HL-60 (cell line): ENCODE measurements at regions not wholly inside any gene's neighbourhood (a gene's known extent, or its start where the extent isn't known, plus 50 kb on each side); places are given as distances from the start of the nearest gene placed in this dataset.
A peak's percentile ranks its signal among the peaks of the same experiment; 100 is the strongest.

Experiments
- DNase-seq, 2 experiments: peaks; one replicate each; pipeline ENCODE4 v3.0.0-alpha.2; 2010 to 2020; ENCODE audit warnings: low read depth in 1 of 2, low spot score in 1 of 2
- H3K27ac ChIP-seq: fragments of 250-450 bp; sonication (Bioruptor Pico); replicated peaks from 2 replicates; pipeline ENCODE4 v1.5.1; 2020; ENCODE audit warnings: mild to moderate bottlenecking, moderate library complexity
- H3K27me3 ChIP-seq: fragments of 250-450 bp; sonication (Bioruptor Pico); 2 replicates; pipeline ENCODE4 v1.5.1; 2021; ENCODE audit warnings: mild to moderate bottlenecking, moderate library complexity; ENCODE audit not compliant: insufficient read depth, poor library complexity, severe bottlenecking
- H3K4me3 ChIP-seq: replicated peaks from 2 replicates; pipeline ENCODE4 v1.5.1; 2011; ENCODE audit warnings: mild to moderate bottlenecking, control low read depth, low read length; ENCODE audit not compliant: insufficient read depth
- CTCF ChIP-seq: IDR thresholded peaks from one replicate; pipeline ENCODE4 v1.5.1; 2011; ENCODE audit warnings: low read length, control low read depth, inconsistent platforms; ENCODE audit not compliant: insufficient read depth
- GABPA ChIP-seq: IDR thresholded peaks from 2 replicates; pipeline ENCODE4 v1.6.1; 2012; ENCODE audit warnings: low read depth
- POLR2AphosphoS5 ChIP-seq: IDR thresholded peaks from 2 replicates; pipeline ENCODE4 v1.6.1; 2012; ENCODE audit warnings: low read depth
- REST ChIP-seq: IDR thresholded peaks from 2 replicates; pipeline ENCODE4 v1.6.1; 2012; ENCODE audit warnings: low read depth; ENCODE audit not compliant: insufficient replicate concordance
- SPI1 ChIP-seq: IDR thresholded peaks from 2 replicates; pipeline ENCODE4 v1.6.1; 2012; ENCODE audit warnings: low read depth, mild to moderate bottlenecking, borderline replicate concordance

GRCh38 chr6:74578339-74578738 lies 627.5 kb downstream of the COL12A1 start:
- no peaks in the 10 kb centered on the region for H3K27me3 ChIP-seq
- no peak for DNase-seq
- TF ChIP-seq SPI1 (no peak), GABPA (no peak), POLR2AphosphoS5 (no peak), CTCF (no peak), REST (no peak)
- no peak overlapping the region for H3K27ac ChIP-seq
- H3K4me3 ChIP-seq: no peak overlapping the region

DNA sequence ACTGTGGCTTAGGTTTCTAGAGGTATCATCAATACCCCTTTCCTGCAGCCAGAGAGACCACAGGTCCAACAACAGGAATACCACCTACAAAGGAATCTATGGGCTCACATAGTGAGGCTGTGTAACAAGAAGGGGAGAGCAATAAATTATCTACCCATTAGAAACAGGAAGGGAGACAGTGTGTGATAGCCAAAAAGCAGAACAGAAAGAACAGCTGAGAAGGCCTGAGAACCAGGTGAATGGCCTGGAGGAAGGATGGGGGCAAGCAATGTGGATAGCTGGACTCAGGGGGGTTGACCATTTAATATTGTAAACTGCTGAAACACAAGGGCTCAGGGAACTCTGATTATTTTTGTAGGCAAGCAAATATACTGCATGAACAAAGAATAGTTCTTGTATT lies 628.2 kb downstream of the COL12A1 start:
- TF ChIP-seq REST (no peak), GABPA (no peak), POLR2AphosphoS5 (no peak)
- Histone ChIP-seq H3K27ac (no peak overlapping the region), H3K4me3 (no peak overlapping the region), H3K27me3 (no peaks in the 10 kb centered on the region)
- no peak for DNase-seq

- Histone ChIP-seq H3K27me3 (no peaks in the 10 kb centered on the region), H3K4me3 (no peak overlapping the region), H3K27ac (no peak overlapping the region)
- no peak for TF ChIP-seq POLR2AphosphoS5
- TF ChIP-seq CTCF: peak; percentile 18
- DNase-seq: no peak
These were observed 631.1 kb downstream of the COL12A1 start for GRCh38 chr6:74574794-74575193.

DNA sequence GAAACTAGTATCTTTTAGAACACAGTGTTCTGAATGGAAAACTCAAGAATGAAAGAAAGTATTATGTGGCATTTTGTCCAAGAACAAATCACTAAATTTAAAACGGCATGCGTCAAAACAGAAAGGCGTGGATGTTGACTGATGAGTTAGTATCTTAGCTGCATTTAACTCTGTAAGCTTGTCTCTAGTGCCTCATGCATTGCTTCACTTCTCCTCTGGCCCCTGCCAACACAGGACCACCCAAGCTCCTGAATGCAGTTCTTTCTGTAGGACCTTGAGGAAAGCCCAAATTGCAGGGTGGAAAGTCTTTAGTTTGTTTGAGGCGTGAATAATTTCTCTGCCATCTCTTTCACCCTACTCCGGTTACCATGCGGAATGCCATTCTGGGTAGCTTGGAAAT lies 632.2 kb downstream of the COL12A1 start:
- Histone ChIP-seq H3K4me3 (no peak overlapping the region), H3K27me3 (no peaks in the 10 kb centered on the region), H3K27ac (no peak overlapping the region)
- no peak for TF ChIP-seq CTCF
- TF ChIP-seq POLR2AphosphoS5: no peak
- TF ChIP-seq REST: no peak
- TF ChIP-seq SPI1: no peak
- TF ChIP-seq GABPA: no peak
- DNase-seq: no peak
